Ovary (tissue), 7 donors: ENCODE measurements at regions not wholly inside any gene's neighbourhood (a gene's known extent, or its start where the extent isn't known, plus 50 kb on each side); places are given as distances from the start of the nearest gene placed in this dataset.

Source experiments
- DNase-seq, 5 donors: peaks; one replicate each; pipeline ENCODE4 v3.0.0-alpha.2; 2019 to 2020
- H3K27ac ChIP-seq, 2 donors: fragments of 200-600 bp; one replicate each; pipeline versions ENCODE4 v1.5.1 to v1.8.0; 2019 to 2022
- H3K27me3 ChIP-seq: fragments of 200-600 bp; one replicate; pipeline ENCODE4 v1.8.0; 2022
- H3K36me3 ChIP-seq: fragments of 200-600 bp; sonication (generic); one replicate; pipeline ENCODE4 v1.5.1; 2019
- H3K4me1 ChIP-seq: one replicate; pipeline ENCODE4 v1.8.1; 2013; ENCODE audit warnings: mild to moderate bottlenecking, moderate library complexity; ENCODE audit not compliant: insufficient read depth
- H3K4me3 ChIP-seq: fragments of 200-600 bp; sonication (generic); one replicate; pipeline ENCODE4 v1.5.1; 2017
- H3K9me3 ChIP-seq, 2 donors: fragments of 200-600 bp in 1 of 2; sonication (generic) in 1 of 2; one replicate each; pipeline versions ENCODE4 v1.5.1 to v1.8.1; 2013 to 2019; ENCODE audit warnings: mild to moderate bottlenecking in 1 of 2, moderate library complexity in 1 of 2
- EP300 ChIP-seq: sonication (generic); formaldehyde crosslinking; IDR thresholded peaks from one replicate; pipeline ENCODE4 v1.6.1; 2017; ENCODE audit warnings: antibody characterized with exemption
- POLR2A ChIP-seq: fragments of 450-650 bp; IDR thresholded peaks from one replicate; pipeline ENCODE4 v1.6.1; 2017; ENCODE audit warnings: antibody characterized with exemption, mild to moderate bottlenecking, moderate library complexity
- WGBS, 3 donors: extraction: QIAGEN DNeasy Blood & Tissue Kit in 1 of 3; methylation state at CpG; one replicate each; pipeline versions ENCODE4 v1.1.5 to v1.1.7; 2013 to 2017; 5-methylcytosine and 5-hydroxymethylcytosine counted together
- intact Hi-C, 4 donors: fragments of 100-400 bp; cut with DNase I; formaldehyde crosslinking; loops; one replicate each; pipeline versions ENCODE4 v1.11.0 to v1.15.1; 2022 to 2023
- TF ChIP-seq, protein P1 (sequence below), 3 donors: fragments of 450-650 bp in 2 of 3; fragments of 200-600 bp in 1 of 3; IDR thresholded peaks; one replicate each; pipeline versions ENCODE4 v1.5.1 to v1.8.0; 2016 to 2022; ENCODE audit warnings: antibody characterized with exemption in 3 of 3, mild to moderate bottlenecking in 1 of 3
- donor health status: DM: no; HTN: no; CAD: no; lungs with moderate emphysema.
- donor health status: DM: no; HTN: no; CAD: no.
- donor health status: Bipolar disorder and iron deficiency.
- donor health status: DM: no; HTN: no; CAD: no.
- donor health status: DM: yes; HTN: yes; CAD: no.

DNA sequence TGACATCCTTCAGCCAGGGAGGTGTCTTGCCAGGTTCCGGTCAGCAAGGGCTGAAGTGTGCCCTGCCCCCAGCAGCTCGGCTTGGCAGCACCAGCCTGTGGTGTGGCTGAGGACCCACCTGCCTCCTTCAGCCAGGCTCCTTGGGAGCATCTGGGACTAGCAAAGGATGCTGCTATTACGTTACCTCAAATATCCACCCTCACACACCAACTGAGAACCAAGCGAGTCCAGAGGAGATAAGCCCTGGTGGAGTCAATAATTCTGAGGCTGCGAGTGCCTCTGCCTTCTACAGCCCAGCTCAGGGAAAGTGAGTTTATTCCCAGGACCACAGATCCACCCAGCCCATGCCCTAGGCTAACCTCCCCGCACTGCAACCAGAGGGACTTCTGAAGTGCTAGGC lies 57.1 kb upstream of the FSTL4 start:
- intact Hi-C loops = no loop called here
- no peaks in the 10 kb centered on the region for H3K36me3 ChIP-seq
- WGBS, 3 donors = 84 to 86% (median 85%) methylated on average over 6 of the region's 6 CpGs
- H3K4me1 ChIP-seq = no peaks in the 10 kb centered on the region
- H3K9me3 ChIP-seq = no peaks in the 10 kb centered on the region
- TF ChIP-seq EP300 = no peak
- TF ChIP-seq POLR2A = no peak
- TF ChIP-seq, protein P1, sequence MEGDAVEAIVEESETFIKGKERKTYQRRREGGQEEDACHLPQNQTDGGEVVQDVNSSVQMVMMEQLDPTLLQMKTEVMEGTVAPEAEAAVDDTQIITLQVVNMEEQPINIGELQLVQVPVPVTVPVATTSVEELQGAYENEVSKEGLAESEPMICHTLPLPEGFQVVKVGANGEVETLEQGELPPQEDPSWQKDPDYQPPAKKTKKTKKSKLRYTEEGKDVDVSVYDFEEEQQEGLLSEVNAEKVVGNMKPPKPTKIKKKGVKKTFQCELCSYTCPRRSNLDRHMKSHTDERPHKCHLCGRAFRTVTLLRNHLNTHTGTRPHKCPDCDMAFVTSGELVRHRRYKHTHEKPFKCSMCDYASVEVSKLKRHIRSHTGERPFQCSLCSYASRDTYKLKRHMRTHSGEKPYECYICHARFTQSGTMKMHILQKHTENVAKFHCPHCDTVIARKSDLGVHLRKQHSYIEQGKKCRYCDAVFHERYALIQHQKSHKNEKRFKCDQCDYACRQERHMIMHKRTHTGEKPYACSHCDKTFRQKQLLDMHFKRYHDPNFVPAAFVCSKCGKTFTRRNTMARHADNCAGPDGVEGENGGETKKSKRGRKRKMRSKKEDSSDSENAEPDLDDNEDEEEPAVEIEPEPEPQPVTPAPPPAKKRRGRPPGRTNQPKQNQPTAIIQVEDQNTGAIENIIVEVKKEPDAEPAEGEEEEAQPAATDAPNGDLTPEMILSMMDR (IDR thresholded peaks at IDR 0.05) = no peak
- H3K4me3 ChIP-seq = no peak overlapping the region
- H3K27me3 ChIP-seq = no peaks in the 10 kb centered on the region
- H3K27ac ChIP-seq = no peak overlapping the region
- DNase-seq = no peak

DNA sequence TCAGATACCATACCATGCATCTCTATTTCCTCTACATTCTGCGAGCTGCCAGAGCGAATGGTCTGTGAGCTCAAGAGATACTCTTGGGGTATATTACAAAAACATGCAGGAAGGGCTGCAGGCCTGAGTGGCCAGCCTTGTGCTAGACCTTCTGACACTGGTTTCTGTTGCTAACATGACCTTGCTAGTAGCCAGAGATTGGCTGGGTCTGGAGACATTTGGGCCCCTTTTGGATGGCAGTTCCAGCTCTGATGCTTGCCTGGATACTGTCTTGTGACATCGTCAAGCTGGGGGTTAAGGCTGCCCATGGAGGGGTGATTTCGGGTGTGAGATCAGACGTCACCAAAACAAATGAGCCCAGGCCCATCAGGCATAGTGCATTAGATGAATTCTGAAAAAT lies 56.1 kb upstream of the FSTL4 start:
- 81 to 88% (median 86%) methylated on average over 5 of the region's 5 CpGs for WGBS, 3 donors
- Histone ChIP-seq H3K36me3 (no peaks in the 10 kb centered on the region), H3K9me3 (no peaks in the 10 kb centered on the region), H3K27ac (no peak overlapping the region), H3K4me1 (no peaks in the 10 kb centered on the region), H3K27me3 (no peaks in the 10 kb centered on the region), H3K4me3 (no peak overlapping the region)
- TF ChIP-seq, protein P1 (IDR thresholded peaks at IDR 0.05) = no peak
- TF ChIP-seq POLR2A = no peak
- TF ChIP-seq EP300 = no peak
- DNase-seq = no peak
- intact Hi-C loops = no loop called here

DNA sequence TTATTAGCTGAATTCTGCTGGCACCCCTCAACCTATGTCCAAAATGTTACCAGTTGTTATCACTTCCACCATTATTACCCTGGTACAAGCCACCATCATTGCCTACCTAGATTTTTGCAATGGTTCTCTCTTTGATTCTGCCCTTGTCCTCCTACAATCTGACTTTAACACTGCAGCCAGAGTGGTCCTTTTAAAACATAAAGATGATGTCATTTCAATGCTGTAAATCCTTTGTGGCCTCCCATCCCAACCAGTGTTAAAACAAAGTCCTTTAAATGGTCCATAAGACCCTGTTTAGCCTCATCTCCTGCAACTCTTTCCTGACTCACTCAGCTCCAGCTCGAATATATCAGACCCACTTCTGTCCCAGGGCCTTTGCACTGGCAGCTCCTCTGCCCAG lies 54.9 kb upstream of the FSTL4 start:
- intact Hi-C loops = no loop called here
- TF ChIP-seq EP300 (no peak), POLR2A (no peak)
- TF ChIP-seq, protein P1 (IDR thresholded peaks at IDR 0.05) = no peak
- no peak overlapping the region for H3K27ac ChIP-seq
- H3K27me3 ChIP-seq = no peaks in the 10 kb centered on the region
- DNase-seq = no peak
- H3K4me3 ChIP-seq = no peak overlapping the region
- no peaks in the 10 kb centered on the region for H3K36me3 ChIP-seq
- H3K4me1 ChIP-seq = no peaks in the 10 kb centered on the region
- H3K9me3 ChIP-seq = no peaks in the 10 kb centered on the region
- WGBS, 3 donors = 40 to 74% (median 53%) methylated on average over 1 of the region's 1 CpG

- H3K36me3 ChIP-seq = no peaks in the 10 kb centered on the region
- 66 to 77% (median 70%) methylated on average over 3 of the region's 3 CpGs for WGBS, 3 donors
- no peaks in the 10 kb centered on the region for H3K4me1 ChIP-seq
- no peak overlapping the region for H3K27ac ChIP-seq
- H3K9me3 ChIP-seq = no peaks in the 10 kb centered on the region
- H3K27me3 ChIP-seq = no peaks in the 10 kb centered on the region
- intact Hi-C loops = no loop called here
- no peak for DNase-seq
- TF ChIP-seq EP300 (no peak), POLR2A (no peak)
- TF ChIP-seq, protein P1 (IDR thresholded peaks at IDR 0.05) = no peak
- H3K4me3 ChIP-seq = no peak overlapping the region
Measured at GRCh38 chr5:133665571-133665970, 53.2 kb upstream of the FSTL4 start.

DNA sequence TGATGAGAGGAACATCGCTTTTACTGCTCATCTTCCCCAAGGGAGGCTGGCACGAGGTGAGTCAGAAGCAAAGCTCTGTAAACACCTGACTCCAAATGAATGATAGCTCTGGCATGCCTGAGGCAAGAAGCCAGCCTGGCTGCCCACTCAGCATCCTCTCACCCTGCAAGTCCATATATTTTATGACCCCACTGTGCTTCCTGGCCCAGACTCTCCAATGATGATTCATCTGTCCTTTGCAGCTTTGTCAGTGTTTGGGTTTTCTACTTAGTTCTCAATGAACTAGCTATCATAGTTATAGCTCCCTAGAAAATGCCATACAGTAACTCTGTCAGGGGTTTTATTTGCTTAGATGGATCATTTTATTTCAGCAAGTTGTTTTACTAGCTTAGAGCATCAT lies 52.1 kb upstream of the FSTL4 start:
- 55 to 66% (median 63%) methylated on average over 2 of the region's 2 CpGs for WGBS, 3 donors
- TF ChIP-seq, protein P1 (IDR thresholded peaks at IDR 0.05) = no peak
- TF ChIP-seq EP300 = no peak
- TF ChIP-seq POLR2A = no peak
- intact Hi-C loops = no loop called here
- H3K9me3 ChIP-seq = no peaks in the 10 kb centered on the region
- no peaks in the 10 kb centered on the region for H3K36me3 ChIP-seq
- no peak overlapping the region for H3K4me3 ChIP-seq
- H3K4me1 ChIP-seq = no peaks in the 10 kb centered on the region
- no peak for DNase-seq
- no peaks in the 10 kb centered on the region for H3K27me3 ChIP-seq
- H3K27ac ChIP-seq = no peak overlapping the region
